ENCODE measurements at regions not wholly inside any gene's neighbourhood (a gene's known extent, or its start where the extent isn't known, plus 50 kb on each side); places are given as distances from the start of the nearest gene placed in this dataset.

GRCh38 chr20:48102076-48102787 is 317.0 kb upstream of the SULF2 start:
- Mint-ChIP-seq H3K4me3 (ENCODE audit: unreplicated experiment) (no peak overlapping the region), H3K9me3 (ENCODE audit: unreplicated experiment) (peaks cover 8% of the 10 kb centered on the region), H3K36me3 (ENCODE audit: insufficient read depth, unreplicated experiment) (no peaks in the 10 kb centered on the region), H3K4me1 (ENCODE audit: low read depth, unreplicated experiment) (no peaks in the 10 kb centered on the region), H3K27me3 (ENCODE audit: insufficient read depth, unreplicated experiment) (peaks cover 7% of the 10 kb centered on the region), H3K27ac (ENCODE audit: unreplicated experiment) (no peak overlapping the region)
- no TSS peak for BruUV-seq (replicated peaks)
- ChIA-PET POLR2A (no interaction called here), CTCF (no interaction called here)
- peaks cover 5% of the 10 kb centered on the region; the same call in 1 of the 2 replicates for H3K4me1 ChIP-seq
- intact Hi-C loops (cut with micrococcal nuclease; ENCODE audit: unreplicated experiment): no loop called here
- H3K36me3 ChIP-seq (ENCODE audit: control insufficient read depth, insufficient read depth, low read length): no peaks in the 10 kb centered on the region
- no peaks in the 10 kb centered on the region for H3K27me3 ChIP-seq (replicated peaks; ENCODE audit: control insufficient read depth, insufficient read depth, low read length)
- peak in 1 of 2 experiments; percentile 34 for DNase-seq
- TF ChIP-seq, protein P1, sequence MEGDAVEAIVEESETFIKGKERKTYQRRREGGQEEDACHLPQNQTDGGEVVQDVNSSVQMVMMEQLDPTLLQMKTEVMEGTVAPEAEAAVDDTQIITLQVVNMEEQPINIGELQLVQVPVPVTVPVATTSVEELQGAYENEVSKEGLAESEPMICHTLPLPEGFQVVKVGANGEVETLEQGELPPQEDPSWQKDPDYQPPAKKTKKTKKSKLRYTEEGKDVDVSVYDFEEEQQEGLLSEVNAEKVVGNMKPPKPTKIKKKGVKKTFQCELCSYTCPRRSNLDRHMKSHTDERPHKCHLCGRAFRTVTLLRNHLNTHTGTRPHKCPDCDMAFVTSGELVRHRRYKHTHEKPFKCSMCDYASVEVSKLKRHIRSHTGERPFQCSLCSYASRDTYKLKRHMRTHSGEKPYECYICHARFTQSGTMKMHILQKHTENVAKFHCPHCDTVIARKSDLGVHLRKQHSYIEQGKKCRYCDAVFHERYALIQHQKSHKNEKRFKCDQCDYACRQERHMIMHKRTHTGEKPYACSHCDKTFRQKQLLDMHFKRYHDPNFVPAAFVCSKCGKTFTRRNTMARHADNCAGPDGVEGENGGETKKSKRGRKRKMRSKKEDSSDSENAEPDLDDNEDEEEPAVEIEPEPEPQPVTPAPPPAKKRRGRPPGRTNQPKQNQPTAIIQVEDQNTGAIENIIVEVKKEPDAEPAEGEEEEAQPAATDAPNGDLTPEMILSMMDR (IDR thresholded peaks at IDR 0.05; ENCODE audit: insufficient read depth in 1 of 2, low read depth in 1 of 2, low read length in 1 of 2, severe bottlenecking in 1 of 2, unreplicated experiment in 1 of 2): no peak
- H3K9me3 ChIP-seq: peaks cover 13% of the 10 kb centered on the region
- H3K4me3 ChIP-seq (ENCODE audit: low read depth, low read length): no peak overlapping the region

- Histone ChIP-seq H3K4me3 (ENCODE audit: low read depth, low read length) (no peak overlapping the region), H3K9me3 (no peaks in the 10 kb centered on the region), H3K4me1 (peaks cover 5% of the 10 kb centered on the region; the same call in 1 of the 2 replicates), H3K27me3 (replicated peaks; ENCODE audit: control insufficient read depth, insufficient read depth, low read length) (no peaks in the 10 kb centered on the region), H3K36me3 (ENCODE audit: control insufficient read depth, insufficient read depth, low read length) (no peaks in the 10 kb centered on the region)
- no peak overlapping the region for H3K27ac Mint-ChIP-seq (ENCODE audit: unreplicated experiment)
- BruUV-seq (replicated peaks): no TSS peak
- DNase-seq: no peak
- peaks cover 7% of the 10 kb centered on the region for H3K27me3 Mint-ChIP-seq (ENCODE audit: insufficient read depth, unreplicated experiment)
- ChIA-PET POLR2A (no interaction called here), CTCF (no interaction called here)
- intact Hi-C loops (cut with micrococcal nuclease; ENCODE audit: unreplicated experiment): no loop called here
- H3K4me1 Mint-ChIP-seq (ENCODE audit: low read depth, unreplicated experiment): no peaks in the 10 kb centered on the region
- no peak overlapping the region for H3K4me3 Mint-ChIP-seq (ENCODE audit: unreplicated experiment)
- TF ChIP-seq, protein P1 (IDR thresholded peaks at IDR 0.05; ENCODE audit: insufficient read depth in 1 of 2, low read depth in 1 of 2, low read length in 1 of 2, severe bottlenecking in 1 of 2, unreplicated experiment in 1 of 2): no peak
- H3K36me3 Mint-ChIP-seq (ENCODE audit: insufficient read depth, unreplicated experiment): no peaks in the 10 kb centered on the region
- no peaks in the 10 kb centered on the region for H3K9me3 Mint-ChIP-seq (ENCODE audit: unreplicated experiment)
Observed at GRCh38 chr20:48100483-48100882, 315.2 kb upstream of the SULF2 start.

- H3K4me1 ChIP-seq: peaks cover 5% of the 10 kb centered on the region; the same call in 1 of the 2 replicates
- Mint-ChIP-seq H3K36me3 (ENCODE audit: insufficient read depth, unreplicated experiment) (no peaks in the 10 kb centered on the region), H3K4me1 (ENCODE audit: low read depth, unreplicated experiment) (no peaks in the 10 kb centered on the region), H3K4me3 (ENCODE audit: unreplicated experiment) (no peak overlapping the region), H3K27me3 (ENCODE audit: insufficient read depth, unreplicated experiment) (peaks cover 7% of the 10 kb centered on the region), H3K9me3 (ENCODE audit: unreplicated experiment) (no peaks in the 10 kb centered on the region), H3K27ac (ENCODE audit: unreplicated experiment) (no peak overlapping the region)
- no peaks in the 10 kb centered on the region for H3K27me3 ChIP-seq (replicated peaks; ENCODE audit: control insufficient read depth, insufficient read depth, low read length)
- ChIA-PET CTCF (no interaction called here), POLR2A (no interaction called here)
- TF ChIP-seq, protein P1 (IDR thresholded peaks at IDR 0.05; ENCODE audit: insufficient read depth in 1 of 2, low read depth in 1 of 2, low read length in 1 of 2, severe bottlenecking in 1 of 2, unreplicated experiment in 1 of 2): no peak
- no TSS peak for BruUV-seq (replicated peaks)
- H3K9me3 ChIP-seq: no peaks in the 10 kb centered on the region
- H3K4me3 ChIP-seq (ENCODE audit: low read depth, low read length): no peak overlapping the region
- H3K36me3 ChIP-seq (ENCODE audit: control insufficient read depth, insufficient read depth, low read length): no peaks in the 10 kb centered on the region
- intact Hi-C loops (cut with micrococcal nuclease; ENCODE audit: unreplicated experiment): no loop called here
- no peak for DNase-seq
Observed at GRCh38 chr20:48098866-48099265, 313.6 kb upstream of the SULF2 start.

Measured in Caco-2 (cell line).